Endothelial cell of umbilical vein (primary cell): ENCODE measurements at regions not wholly inside any gene's neighbourhood (a gene's known extent, or its start where the extent isn't known, plus 50 kb on each side); places are given as distances from the start of the nearest gene placed in this dataset.

ENCODE experiments used
- POLR2A ChIP-seq: IDR thresholded peaks from 2 replicates; pipeline ENCODE4 v1.6.1; 2012; ENCODE audit warnings: low read depth, mild to moderate bottlenecking, control low read depth, low read length
- TF ChIP-seq, protein P1 (sequence below), 2 donors: IDR thresholded peaks; 1 replicate in 1 of 2; 2 replicates in 1 of 2; pipeline ENCODE4 v1.5.1; 2011; ENCODE audit warnings: low read length in 2 of 2, mild to moderate bottlenecking in 2 of 2, moderate library complexity in 2 of 2, control low read depth in 1 of 2, inconsistent platforms in 1 of 2, low read depth in 1 of 2; ENCODE audit not compliant: insufficient read depth in 1 of 2; ENCODE audit errors: extremely low read depth in 1 of 2

DNA sequence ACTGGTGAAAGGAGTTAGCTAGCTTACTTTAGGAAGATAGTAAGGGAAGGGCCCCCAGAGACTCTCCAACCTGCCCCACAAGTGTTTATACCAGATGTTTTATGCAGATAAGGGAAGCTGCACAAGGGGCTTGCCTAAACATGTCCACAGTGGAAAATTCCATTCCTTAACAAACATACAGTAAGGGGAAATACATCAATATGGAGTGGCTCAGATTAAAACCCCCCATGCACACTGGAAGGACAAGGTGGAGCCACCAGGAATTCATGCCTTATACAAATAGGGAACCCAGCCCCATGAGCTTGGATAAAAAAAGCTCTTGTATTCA, 106.3 kb upstream of the GPBP1 start:
- TF ChIP-seq, protein P1, sequence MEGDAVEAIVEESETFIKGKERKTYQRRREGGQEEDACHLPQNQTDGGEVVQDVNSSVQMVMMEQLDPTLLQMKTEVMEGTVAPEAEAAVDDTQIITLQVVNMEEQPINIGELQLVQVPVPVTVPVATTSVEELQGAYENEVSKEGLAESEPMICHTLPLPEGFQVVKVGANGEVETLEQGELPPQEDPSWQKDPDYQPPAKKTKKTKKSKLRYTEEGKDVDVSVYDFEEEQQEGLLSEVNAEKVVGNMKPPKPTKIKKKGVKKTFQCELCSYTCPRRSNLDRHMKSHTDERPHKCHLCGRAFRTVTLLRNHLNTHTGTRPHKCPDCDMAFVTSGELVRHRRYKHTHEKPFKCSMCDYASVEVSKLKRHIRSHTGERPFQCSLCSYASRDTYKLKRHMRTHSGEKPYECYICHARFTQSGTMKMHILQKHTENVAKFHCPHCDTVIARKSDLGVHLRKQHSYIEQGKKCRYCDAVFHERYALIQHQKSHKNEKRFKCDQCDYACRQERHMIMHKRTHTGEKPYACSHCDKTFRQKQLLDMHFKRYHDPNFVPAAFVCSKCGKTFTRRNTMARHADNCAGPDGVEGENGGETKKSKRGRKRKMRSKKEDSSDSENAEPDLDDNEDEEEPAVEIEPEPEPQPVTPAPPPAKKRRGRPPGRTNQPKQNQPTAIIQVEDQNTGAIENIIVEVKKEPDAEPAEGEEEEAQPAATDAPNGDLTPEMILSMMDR (IDR thresholded peaks at IDR 0.05; ENCODE audit: extremely low read depth in 1 of 2, insufficient read depth in 1 of 2, low read depth in 1 of 2, low read length in 2 of 2): no peak
- TF ChIP-seq POLR2A: no peak
